K562 (cell line): ENCODE measurements at regions not wholly inside any gene's neighbourhood (a gene's known extent, or its start where the extent isn't known, plus 50 kb on each side); places are given as distances from the start of the nearest gene placed in this dataset.

Experiments used
- CHAMP1 ChIP-seq: fragments of 450-650 bp; IDR thresholded peaks from 2 replicates; pipeline ENCODE4 v1.6.1; 2016; ENCODE audit warnings: mild to moderate bottlenecking
- ELF1 ChIP-seq: fragments of 200-800 bp; sonication (Bioruptor generic); IDR thresholded peaks from 2 replicates; pipeline ENCODE4 v1.6.1; 2016; ENCODE audit warnings: missing genetic modification characterization, missing compliant biosample characterization
- IFI16 ChIP-seq: fragments of 250-450 bp; sonication (Bioruptor Pico); IDR thresholded peaks from 2 replicates; pipeline ENCODE4 v2.1.2; 2022; ENCODE audit warnings: mild to moderate bottlenecking, inconsistent platforms
- NFIC ChIP-seq: fragments of 450-650 bp; IDR thresholded peaks from 2 replicates; pipeline ENCODE4 v1.6.1; 2017; ENCODE audit warnings: mild to moderate bottlenecking, inconsistent platforms
- REST ChIP-seq, 2 experiments: fragments of 450-650 bp; formaldehyde crosslinking in 1 of 2; IDR thresholded peaks; 2 replicates each; pipeline versions ENCODE4 v1.4.0 to v1.6.1; 2014 to 2020; ENCODE audit warnings: mild to moderate bottlenecking in 2 of 2, borderline replicate concordance in 1 of 2, low read depth in 1 of 2
- SIRT6 ChIP-seq: IDR thresholded peaks from one replicate; pipeline ENCODE4 v1.6.1; 2012; ENCODE audit warnings: low read depth, mild to moderate bottlenecking, control low read depth, inconsistent platforms, low read length, moderate library complexity
- ZNF239 ChIP-seq: fragments of 250-450 bp; sonication (Bioruptor Pico); IDR thresholded peaks from 2 replicates; pipeline ENCODE4 v1.4.0; 2020; ENCODE audit warnings: mild to moderate bottlenecking
- ZNF324 ChIP-seq: fragments of 250-450 bp; sonication (Bioruptor Pico); IDR thresholded peaks from 2 replicates; pipeline ENCODE4 v1.4.0; 2020; ENCODE audit warnings: mild to moderate bottlenecking

GRCh38 chr22:27474711-27475547 is 326.6 kb downstream of the MN1 start:
- TF ChIP-seq SIRT6 (no peak), NFIC (no peak), IFI16 (CRISPR knock-in tag) (no peak), CHAMP1 (no peak), ELF1 (tag) (no peak), ZNF324 (CRISPR knock-in tag) (no peak), ZNF239 (CRISPR knock-in tag) (no peak), REST (IDR thresholded peaks at IDR 0.05; ENCODE audit: borderline replicate concordance) (no peak), REST (CRISPR knock-in tag; IDR thresholded peaks at IDR 0.05; ENCODE audit: low read depth) (no peak)
